UCSD-AML1 (cell line): ENCODE measurements at regions not wholly inside any gene's neighbourhood (a gene's known extent, or its start where the extent isn't known, plus 50 kb on each side); places are given as distances from the start of the nearest gene placed in this dataset.
A peak's percentile ranks its signal among the peaks of the same experiment; 100 is the strongest.
"Not testable (repeated sequence)": the region's sequence is repeated elsewhere in the genome, so short reads cannot be mapped to it uniquely, and the experiment has no call there.

Experiments used
- DNase-seq: peaks from one replicate; lab custom pipeline; 2025; ENCODE audit not compliant: unreplicated experiment; lab: John Stamatoyannopoulos, UW

DNA sequence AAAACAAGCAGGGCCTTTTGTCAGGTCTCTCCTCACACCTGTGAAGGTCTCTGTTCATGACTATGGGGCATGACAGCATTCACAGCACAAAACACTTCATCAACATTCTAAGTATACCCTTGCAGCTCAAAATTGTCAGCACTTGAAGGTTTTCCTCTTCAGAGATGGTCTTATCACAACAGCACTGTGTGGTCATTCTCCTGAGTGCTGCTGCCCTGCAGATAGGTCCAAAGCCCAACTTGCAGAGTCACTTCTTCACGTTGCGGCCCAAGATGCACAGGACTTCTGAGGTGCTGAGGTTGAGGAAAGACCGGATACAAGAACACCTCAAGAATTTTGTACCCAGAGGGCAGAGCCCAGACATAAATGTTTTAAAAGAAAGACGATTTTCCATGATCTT is 574.5 kb downstream of the UQCRFS1 start:
- no peak for DNase-seq

DNA sequence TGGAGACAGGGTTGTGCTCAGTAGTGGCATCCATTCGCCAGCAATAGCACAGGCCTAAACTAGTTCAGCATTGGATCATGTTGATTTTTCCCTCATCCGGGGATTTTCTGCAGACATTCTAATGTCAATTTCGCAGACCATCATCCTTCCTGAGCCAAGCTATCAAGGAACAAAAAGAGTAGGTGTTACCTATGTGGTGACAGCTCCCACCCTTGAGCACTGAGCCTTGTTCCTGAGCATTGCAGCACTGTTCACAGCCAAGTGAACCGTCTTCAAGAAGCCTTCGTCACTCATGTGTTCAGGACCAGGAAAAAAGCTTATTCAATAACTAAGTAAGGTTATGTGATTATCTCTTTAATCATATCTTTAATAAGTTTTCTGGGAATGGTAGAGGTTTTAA is 576.2 kb downstream of the UQCRFS1 start:
- DNase-seq, result no peak

DNA sequence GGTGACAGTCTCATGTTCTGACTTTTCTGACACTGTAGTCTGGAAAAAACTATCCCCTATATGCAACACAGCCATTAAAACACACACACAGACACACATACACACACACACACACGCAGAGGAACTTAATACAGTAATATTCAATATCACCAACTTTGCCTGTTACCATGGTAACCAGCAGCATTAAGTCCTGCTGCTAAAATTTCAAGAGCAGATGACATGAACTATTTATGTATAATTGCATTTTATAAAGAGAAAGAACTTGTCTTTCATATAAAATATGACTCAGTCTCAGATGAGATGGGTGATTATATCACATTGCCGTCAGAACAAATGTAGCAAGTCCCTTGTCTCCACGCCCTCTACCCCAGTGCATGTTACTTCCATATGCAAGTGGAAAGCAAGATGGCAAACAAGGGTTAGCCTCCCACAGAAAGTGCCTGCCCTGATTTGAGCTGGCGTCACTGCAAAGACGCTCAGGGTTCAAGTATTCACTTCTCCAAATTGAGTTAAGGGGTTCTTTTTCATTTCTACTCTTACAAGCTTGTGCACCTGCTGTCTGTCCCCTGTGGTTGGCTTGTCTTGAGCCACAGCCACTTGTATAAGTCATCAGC is 576.8 kb downstream of the UQCRFS1 start:
- DNase-seq, result no peak

DNA sequence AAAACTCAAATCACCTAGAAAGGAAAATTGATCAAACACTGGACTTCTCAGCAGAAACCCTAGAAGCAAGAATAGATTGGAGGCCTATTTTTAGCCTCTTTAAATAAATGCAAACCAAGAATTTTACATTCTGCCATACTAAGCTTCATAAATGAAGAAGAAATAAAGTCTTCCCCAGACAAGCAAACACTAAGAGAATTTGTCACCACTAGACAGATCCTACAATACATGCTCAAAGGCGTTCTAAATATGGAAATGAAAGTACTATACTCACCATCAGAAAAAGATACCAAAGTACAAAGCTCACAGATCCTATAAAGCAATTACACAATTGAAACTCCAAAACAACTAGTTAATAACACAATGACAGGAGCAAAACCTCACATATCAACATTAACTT is 578.1 kb downstream of the UQCRFS1 start:
- DNase-seq, result no peak

DNA sequence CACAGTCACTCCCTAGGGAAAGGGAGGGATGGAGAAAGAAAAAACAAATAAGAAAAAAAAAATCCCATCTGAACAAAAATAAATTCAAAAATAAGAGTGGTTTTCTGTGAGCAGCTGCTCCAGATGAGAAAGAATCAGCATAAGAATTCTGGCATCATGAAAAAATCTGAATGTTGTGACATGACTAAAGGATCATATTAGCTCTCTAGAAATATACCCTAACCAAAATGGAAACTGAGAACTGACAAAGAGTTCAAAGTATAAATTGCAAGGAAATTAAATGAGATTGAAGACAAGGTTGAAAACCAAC is 579.0 kb downstream of the UQCRFS1 start:
- no peak for DNase-seq

DNA sequence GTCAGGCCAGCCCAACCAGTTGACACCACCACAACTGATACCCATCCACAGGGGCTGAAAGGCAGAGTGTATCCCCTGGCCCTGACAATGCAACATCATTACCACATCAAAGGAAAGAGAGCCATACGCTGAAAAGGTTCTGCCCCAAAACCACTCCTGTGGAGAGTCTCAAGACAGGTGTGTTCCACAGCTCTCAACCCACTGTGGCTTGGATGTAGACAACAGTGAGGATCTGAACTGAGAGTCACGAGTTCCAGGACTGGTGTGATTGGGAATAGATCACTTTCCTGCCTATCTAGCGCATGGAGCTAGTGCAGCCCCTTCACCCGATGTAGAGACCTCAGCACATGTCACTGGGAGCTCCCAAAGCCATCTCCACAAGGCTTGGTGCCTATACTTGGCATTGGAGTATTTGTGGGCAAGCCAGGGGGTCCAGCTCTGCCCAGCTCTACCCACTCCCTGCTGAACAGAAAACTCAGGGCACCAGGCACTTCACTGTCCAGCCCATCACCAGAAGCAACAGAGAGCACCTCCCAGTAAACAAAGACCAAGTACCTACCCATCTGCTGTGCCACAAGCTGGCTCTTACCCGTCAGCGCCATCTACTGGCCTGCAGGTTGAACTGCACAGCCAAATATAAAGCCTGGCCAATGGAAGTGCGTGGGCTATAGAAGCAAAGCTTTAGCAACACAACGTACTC is 579.5 kb downstream of the UQCRFS1 start:
- DNase-seq, result peak; percentile 65

DNA sequence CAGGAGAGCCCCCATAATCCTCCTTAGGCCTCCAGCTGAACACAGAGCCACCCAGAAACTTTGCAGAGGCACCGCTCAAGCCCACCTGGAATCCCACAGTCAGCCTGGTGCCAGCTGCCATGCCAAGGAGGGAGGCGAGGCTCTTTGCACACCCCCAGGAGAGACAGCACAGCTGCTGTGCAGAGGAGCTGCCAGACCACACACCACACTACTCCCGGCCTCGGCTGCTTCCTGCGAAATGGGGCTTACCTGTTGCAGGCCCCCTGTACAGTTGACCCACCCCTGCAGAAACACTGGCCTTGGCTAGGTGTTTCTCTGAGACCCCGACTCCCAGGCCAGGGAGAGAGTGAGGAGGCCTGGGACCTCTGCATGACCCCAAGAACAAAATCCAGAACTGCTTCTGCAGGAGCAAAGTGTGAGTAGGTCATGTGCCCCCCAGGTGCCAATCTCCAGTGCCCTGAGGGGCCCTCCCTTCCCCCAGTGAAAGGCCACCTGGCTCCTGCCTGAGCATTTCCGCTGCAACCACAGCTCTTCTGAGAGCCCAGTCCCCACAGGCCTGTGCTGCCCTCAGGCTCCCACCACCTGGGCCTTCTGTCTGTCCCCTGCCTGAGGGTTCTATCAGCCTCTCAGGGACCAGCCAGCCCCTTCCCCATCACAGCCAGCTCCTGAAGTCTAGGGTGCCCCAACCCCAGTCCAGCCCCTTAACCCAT is 580.4 kb downstream of the UQCRFS1 start:
- no peak for DNase-seq

DNA sequence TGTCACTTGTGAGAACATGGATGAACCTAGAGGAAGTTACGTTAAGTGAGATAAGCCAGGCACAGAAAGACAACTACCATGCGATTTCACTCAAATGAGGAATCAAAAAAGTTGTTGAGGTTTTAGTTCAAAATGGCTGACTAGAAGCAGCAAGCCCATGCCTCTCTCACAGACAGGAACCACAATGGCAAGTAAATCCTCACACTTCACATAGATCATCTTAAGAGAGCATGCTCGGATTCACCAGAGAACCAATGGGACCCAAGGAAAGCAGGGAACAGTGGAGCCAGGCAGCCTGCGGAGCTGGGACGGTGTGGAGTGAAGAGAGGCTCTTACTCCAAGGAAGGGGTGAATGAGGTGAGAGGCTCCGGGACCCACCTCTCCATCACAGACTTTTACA is 581.0 kb downstream of the UQCRFS1 start:
- DNase-seq, result no peak

DNA sequence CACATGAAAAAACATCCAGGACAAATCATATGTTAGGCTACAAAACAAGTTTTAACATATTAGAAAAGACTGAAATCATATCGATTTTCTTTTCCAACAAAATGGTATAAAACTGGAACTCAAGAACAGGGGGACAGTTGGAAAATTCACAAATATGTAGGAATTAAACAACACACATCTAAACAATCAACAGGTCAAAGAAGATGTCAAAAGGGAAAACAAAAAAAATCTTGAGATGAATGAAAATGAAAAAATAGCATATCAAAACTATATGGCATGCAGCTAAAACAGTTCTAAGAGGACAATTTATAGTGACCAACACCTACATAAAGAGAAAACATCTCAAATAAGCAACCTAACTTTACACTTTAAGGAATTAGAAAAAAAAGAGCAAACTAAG is 585.3 kb downstream of the UQCRFS1 start:
- DNase-seq, result no peak

DNA sequence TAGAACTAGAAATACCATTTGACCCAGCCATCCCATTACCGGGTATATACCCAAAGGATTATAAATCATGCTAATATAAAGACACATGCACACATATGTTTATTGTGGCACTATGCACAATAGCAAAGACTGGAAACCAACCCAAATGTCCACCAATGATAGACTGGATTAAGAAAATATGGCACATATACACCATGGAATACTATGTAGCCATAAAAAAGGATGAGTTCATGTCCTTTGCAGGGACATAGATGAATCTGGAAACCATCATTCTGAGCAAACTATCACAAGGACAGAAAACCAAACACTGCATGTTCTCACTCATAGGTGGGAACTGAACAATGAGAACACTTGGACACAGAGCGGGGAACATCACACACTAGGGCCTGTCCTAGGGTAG is 586.5 kb downstream of the UQCRFS1 start:
- DNase-seq, result not testable (repeated sequence)

DNA sequence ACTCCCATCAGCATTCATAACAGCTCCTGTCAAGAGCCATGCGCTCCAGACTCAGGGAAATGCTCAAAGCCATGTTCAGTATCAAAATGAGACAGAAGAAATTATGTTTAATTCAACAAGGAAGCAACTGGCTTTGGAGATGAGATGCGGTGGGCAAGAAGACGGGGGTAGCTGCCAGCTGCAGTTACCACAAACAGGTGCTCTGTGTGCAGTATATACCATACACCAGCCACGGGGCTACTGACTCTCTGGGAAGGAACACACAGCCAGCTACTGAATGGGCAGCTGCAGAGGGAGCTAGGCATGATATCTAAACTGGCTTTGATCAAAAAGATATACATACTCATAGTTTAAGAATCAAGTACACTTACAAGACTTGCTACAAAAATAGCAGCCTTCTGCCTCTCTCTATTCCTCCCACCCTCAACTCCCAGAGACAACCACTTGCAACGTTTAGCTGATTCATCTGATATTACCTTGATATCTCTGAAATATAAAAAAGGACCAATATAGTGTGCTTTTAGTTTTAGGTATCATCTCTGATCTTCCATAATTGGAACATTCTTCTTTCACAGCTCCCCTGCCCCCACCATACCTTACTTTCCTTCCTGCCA is 593.0 kb downstream of the UQCRFS1 start:
- DNase-seq, result no peak

DNA sequence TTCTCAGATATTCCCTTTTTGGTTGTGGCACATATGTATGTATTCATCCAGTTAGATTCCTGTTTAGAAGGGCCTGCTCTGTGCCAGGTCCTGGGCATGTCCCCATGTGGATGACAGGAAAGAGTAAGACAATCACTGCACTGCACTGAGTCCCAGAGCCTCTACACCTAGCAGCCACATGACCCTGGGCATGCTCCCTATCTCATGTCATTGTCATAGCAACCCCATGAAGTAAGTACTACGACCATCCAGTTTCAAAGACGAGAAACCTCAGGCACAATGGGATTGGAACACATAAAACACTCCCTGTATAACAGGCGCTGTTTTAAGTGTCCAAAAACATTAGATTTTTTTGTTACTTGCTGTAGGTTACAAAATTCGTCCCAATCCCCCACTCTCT is 594.4 kb downstream of the UQCRFS1 start:
- DNase-seq, result no peak

DNA sequence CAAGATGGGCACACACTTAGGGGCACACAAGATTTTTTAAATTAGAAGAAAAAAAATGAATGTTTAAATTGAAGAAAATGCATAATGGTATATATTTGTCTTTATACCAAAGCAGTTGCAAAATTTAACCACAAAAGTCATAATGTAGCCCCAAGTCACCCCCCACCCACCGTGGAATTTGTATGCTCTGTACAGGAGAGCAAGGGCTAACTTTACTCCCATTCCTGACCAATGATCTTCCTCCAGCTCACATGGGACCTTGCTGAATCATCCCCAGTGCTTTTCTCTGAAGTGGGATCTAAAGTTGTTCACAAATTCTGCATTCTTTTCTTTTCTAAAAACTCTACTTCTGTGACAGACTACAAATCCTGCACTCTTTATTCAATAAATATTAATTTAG is 597.0 kb downstream of the UQCRFS1 start:
- DNase-seq, result no peak

DNA sequence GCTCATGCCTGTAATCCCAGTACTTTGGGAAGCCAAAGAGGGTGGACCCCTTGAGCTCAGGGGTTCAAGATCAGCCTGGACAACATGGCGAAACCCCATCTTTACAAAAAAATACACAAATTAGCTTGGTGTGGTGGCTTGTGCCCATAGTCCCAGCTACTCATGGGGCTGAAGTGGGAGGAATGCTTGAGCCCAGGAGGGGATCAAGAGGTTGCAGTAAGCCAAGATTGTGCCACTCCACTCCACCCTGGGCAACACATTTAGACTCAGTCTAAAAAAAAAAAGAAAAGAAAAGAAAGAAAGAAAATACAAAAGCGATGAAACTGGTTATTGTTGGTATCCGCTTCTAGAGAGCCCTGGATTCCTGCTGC is 597.4 kb downstream of the UQCRFS1 start:
- no peak for DNase-seq

DNA sequence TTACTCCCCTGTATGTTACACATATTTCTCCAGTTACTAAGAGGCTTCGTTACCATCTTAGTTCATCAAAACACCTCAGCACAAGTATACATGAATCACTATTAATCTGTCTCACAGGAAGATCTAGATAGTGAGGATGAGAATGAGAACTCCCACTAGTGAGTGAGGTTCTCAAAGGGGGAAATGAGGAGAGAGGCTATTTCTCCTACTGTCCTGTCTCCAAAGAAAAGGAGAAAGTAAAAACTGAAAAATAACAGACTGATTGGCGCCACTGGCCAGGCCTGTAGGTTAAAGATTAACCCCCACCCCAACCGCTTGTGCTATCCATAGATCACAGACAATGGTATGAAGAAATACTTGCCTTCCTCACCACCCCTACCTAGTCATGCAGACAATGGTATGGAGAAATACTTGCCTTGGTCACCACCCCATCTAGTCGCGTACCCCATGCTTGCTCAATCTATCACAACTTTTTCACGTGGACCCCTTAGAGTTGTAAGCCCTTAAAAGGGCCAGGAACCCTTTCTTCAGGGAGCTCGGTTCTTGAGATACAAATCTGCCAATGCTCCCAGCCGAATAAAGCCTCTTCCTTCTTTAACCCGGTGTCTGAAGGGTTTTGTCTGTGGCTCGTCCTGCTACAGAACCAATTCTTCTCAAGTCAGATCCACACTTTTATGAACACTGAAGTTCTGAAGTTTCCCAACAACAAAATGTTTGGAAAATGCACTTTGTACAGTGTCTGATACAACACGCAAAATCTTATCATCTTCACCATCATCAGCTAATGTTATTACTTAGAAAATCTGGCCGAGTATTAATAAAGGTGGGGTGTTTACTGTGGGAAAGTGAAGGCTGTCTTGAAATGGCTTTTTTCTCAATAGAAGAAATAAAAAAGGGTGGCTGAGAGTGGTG is 598.1 kb downstream of the UQCRFS1 start:
- no peak for DNase-seq

DNA sequence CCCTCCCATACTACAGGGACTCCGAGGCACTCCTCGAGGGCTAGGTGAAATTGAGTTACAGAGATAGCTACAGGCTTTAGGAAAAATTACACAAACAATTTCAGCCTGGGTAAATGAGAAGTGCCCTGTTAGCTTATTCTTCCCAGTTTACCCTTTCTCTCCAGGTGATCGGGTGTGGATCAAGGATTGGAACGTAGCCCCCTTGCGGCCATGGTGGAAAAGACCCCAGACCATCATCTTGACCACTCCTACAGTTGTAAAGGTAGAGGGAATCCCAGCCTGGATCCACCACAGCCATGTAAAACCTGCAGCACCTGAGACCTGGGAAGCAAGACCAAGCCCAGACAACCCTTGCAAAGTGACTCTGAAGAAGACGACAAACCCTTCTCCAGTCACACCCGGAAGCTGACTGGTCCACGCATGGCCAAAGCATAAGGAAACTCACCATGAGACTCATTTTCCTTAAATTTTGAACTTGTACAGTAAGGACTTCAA is 600.6 kb downstream of the UQCRFS1 start:
- no peak for DNase-seq

DNA sequence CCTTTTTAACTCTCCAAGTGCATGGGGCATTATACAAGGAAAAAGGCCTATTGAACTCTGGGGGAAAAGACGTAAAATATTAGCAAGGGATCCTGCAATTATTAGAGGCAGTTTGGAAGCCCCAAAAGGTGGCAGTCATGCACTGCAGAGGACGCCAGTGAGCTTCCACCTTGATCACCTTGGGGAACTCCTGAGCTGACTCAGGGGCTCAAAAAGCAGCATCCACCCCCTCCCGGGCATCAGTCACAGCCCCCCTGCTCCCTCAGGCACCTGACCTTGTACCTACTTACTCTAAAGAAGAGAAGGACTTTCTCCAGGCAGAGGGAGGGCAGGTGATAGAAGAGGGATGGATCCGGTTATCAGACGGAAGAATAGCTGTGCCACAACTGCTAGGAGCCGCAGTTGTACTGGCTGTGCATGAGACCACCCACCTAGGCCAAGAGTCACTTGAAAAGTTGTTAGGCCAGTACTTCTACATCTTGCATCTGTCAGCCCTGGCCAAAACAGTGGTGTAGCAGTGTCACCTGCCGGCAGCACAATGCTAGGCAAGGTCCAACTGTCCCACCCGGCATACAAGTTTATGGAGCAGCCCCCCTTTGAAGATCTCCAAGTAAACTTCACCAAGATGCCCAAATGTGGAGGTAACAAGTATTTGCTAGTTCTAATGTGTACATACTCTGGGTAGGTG is 601.6 kb downstream of the UQCRFS1 start:
- not testable (repeated sequence) for DNase-seq

DNA sequence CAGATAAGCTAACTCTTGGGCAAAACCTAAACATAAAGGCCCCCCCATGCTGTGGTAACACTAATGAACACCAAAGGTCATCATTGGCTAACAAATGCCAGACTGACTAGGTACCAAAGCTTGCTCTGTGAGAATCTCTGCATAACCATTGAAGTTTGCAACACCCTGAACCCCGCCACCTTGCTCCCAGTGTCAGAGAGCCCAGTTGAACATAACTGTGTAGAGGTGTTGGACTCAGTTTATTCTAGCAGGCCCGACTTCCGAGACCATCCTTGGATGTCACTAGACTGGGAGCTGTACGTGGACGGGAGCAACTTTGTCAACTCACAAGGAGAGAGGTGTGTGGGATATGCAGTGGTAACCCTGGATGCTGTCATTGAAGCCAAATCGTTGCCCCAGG is 602.2 kb downstream of the UQCRFS1 start:
- DNase-seq, result no peak

DNA sequence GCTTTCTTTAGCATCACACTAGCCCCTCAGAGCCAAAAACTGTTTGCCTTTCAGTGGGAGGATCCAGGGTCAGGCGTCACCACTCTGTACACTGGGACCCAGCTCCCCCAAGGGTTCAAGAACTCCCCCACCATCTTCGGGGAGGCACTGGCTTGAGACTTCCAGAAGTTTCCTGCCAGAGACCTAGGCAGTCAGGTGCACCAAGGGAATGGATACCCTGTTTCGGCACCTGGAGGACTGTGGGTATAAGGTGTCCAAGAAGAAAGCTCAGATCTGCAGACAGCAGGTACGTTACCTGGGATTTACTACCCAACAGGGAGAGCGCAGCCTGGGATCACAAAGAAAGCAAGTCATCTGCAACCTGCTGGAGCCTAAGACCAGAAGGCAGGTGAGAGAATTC is 603.0 kb downstream of the UQCRFS1 start:
- no peak for DNase-seq

DNA sequence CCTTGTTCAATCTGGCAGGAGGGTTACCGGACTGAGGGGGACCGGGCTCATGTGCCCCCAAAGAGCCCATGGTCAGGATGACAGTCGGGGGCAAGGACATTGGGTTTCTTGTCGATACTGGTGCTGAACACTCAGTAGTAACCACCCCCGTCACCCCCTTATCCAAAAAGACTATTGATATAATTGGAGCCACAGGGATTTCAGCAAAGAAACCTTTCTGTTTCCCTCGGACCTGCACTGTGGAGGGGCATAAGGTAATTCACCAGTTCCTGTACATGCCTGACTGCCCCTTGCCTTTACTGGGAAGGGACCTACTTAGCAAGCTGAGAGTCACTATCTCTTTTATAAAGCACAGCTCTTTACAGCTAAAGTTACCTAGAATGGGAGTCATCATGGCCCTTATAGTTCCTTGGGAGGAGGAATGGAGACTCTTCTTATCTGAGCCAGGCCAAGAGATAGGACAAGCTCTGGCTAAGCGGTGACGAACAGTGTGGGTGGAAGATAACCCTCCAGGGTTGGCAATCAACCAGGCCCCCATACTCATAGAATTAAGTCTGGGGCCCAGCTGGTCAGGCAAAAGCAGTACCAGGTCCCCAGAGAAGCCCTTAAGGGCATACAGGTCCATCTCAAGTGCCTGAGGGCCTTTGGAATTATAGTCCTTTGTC is 603.7 kb downstream of the UQCRFS1 start:
- DNase-seq, result no peak
